IPS-15b (cell line): ENCODE measurements at regions not wholly inside any gene's neighbourhood (a gene's known extent, or its start where the extent isn't known, plus 50 kb on each side); places are given as distances from the start of the nearest gene placed in this dataset.
A peak's percentile ranks its signal among the peaks of the same experiment; 100 is the strongest.

Source experiments
- H3K27me3 ChIP-seq: one replicate; pipeline ENCODE4 v1.6.1; 2013; ENCODE audit warnings: low read length; ENCODE audit not compliant: control insufficient read depth, insufficient read depth
- H3K36me3 ChIP-seq: one replicate; pipeline ENCODE4 v1.6.1; 2013; ENCODE audit warnings: low read length; ENCODE audit not compliant: control insufficient read depth, insufficient read depth
- H3K4me1 ChIP-seq: one replicate; pipeline ENCODE4 v1.6.1; 2013; ENCODE audit warnings: mild to moderate bottlenecking, low read length; ENCODE audit not compliant: control insufficient read depth, insufficient read depth
- H3K4me3 ChIP-seq: one replicate; pipeline ENCODE4 v1.5.1; 2013; ENCODE audit warnings: low read depth, low read length
- H3K9ac ChIP-seq: one replicate; pipeline ENCODE4 v1.6.1; 2013; ENCODE audit warnings: low read depth, mild to moderate bottlenecking, low read length
- H3K9me3 ChIP-seq: one replicate; pipeline ENCODE4 v1.6.1; 2013; ENCODE audit warnings: mild to moderate bottlenecking, low read length; ENCODE audit not compliant: control insufficient read depth, insufficient read depth

DNA sequence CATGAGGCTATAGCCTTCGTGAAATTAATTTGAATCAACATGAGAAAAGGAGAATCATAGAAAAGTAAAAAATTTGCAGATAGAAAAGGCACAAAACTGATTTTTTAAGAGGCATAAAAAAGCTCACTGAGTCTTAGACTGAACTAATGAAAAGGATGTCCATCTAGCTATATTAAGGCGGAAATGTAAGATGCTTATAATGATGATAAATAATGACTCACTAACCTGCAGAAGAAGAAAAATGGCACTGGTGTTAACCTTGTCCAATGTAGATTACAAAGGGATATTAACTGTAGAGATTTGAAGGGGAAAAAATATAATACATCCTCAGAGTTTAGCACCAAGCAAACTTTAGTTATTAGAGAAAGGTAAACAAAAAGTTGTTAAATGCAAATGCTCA lies 1098.0 kb upstream of the DDX18 start:
- no peak overlapping the region for H3K4me3 ChIP-seq
- H3K27me3 ChIP-seq = no peaks in the 10 kb centered on the region
- no peaks in the 10 kb centered on the region for H3K9me3 ChIP-seq
- H3K4me1 ChIP-seq = no peaks in the 10 kb centered on the region
- no peak overlapping the region for H3K9ac ChIP-seq
- H3K36me3 ChIP-seq = no peaks in the 10 kb centered on the region

DNA sequence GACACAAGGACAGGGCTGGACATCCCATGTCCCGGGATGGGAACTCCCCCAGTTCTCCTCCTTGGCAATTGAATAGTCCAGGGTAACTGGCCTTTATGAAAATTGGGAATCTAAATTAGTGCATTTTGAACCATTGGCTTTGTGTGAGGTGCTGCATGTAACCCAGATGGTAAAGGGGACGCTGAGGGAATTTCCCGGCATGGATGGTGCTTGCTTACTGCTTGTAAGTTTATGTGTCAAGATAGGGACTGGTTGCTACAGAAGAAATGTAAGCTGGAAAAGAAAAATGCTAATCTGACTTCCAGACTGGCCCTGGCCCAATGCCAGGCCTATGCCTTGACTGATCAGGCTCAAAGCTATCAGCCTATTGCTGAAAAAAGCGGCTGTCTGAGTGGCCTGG lies 1096.7 kb upstream of the DDX18 start:
- Histone ChIP-seq H3K9me3 (peaks cover 5% of the 10 kb centered on the region), H3K9ac (no peak overlapping the region), H3K4me3 (no peak overlapping the region), H3K36me3 (no peaks in the 10 kb centered on the region), H3K4me1 (no peaks in the 10 kb centered on the region), H3K27me3 (no peaks in the 10 kb centered on the region)

DNA sequence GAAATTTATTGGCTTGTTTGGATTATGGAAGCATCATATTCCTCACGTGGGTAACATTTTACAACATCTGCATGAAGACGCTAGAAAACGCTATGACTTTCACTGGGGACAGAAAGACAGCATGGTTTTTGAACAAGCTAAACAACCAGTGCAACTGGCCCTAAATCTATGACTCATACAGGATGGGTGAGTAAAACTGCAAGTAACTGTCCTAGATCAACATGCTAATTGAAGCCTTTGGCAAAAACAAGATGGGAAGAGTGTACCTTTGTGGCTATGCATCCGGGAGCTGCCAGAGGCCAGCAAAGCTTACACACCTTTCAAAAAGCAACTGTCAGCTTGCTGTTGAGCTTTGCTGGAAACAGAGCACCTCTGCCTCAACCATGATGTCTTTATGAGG lies 1096.0 kb upstream of the DDX18 start:
- no peaks in the 10 kb centered on the region for H3K27me3 ChIP-seq
- H3K9ac ChIP-seq = no peak overlapping the region
- H3K36me3 ChIP-seq = no peaks in the 10 kb centered on the region
- H3K4me1 ChIP-seq = no peaks in the 10 kb centered on the region
- H3K9me3 ChIP-seq = peaks cover 7% of the 10 kb centered on the region
- no peak overlapping the region for H3K4me3 ChIP-seq

DNA sequence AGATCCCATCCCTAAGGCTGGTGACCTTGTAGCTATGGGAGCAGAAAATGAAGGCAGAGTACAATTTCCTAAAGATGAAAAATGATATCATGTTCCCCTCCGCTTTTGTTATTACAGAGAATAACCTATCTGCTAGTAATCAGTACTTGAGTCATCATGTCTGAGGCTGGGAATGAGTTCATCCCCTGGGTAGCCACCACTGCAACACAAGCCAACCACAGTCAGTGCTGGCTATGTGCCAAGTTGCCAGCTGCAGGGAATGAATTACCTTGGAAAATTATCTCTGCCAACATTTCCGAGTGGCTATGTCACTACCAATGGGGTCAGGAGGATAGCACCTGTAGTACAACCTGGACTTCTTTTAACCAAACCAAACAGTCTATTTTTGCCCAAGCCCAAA lies 1094.7 kb upstream of the DDX18 start:
- no peaks in the 10 kb centered on the region for H3K36me3 ChIP-seq
- H3K9me3 ChIP-seq = peaks cover 7% of the 10 kb centered on the region
- H3K27me3 ChIP-seq = no peaks in the 10 kb centered on the region
- no peak overlapping the region for H3K4me3 ChIP-seq
- no peaks in the 10 kb centered on the region for H3K4me1 ChIP-seq
- no peak overlapping the region for H3K9ac ChIP-seq

DNA sequence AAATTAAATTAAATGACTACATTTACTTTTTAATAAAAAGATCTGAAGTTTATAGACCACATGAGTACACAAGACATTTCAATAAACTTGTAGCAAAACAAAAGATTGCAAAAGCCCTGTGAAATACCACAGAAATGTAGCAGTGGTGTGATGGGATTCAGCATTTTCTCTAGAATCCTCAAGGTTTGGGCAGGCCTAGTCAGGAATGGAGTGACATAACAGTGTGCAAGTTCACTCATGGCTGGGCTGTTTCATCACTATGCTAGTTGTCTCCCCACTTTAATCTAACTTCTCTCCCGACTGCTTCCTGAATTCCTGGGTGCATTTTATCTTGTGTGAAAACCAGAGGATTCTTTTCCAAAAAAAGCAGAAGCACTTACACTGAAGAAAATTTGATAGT lies 1089.9 kb upstream of the DDX18 start:
- no peak overlapping the region for H3K9ac ChIP-seq
- H3K36me3 ChIP-seq = no peaks in the 10 kb centered on the region
- no peaks in the 10 kb centered on the region for H3K27me3 ChIP-seq
- peaks cover 7% of the 10 kb centered on the region for H3K9me3 ChIP-seq
- H3K4me1 ChIP-seq = no peaks in the 10 kb centered on the region
- H3K4me3 ChIP-seq = no peak overlapping the region

DNA sequence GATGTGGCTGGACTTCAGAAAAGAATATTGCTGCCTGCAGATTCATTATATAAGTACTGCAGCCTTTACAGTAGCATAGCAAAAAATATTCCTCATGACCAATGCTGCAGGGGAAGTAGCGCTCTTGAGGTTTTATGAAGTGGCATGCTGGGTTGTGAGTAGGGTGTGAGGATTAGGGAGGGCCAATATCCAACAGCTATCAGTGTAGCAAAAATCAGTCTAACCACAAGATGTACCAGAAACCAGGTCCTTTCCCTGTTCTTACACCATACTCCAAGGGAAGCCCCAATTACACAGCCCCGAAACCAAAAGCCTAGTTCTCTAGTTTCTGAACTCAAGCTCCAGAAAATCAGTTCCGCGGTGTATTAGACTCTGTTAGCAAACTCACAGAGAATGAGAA lies 1082.2 kb upstream of the DDX18 start:
- Histone ChIP-seq H3K9ac (no peak overlapping the region), H3K4me3 (no peak overlapping the region), H3K4me1 (no peaks in the 10 kb centered on the region), H3K27me3 (no peaks in the 10 kb centered on the region), H3K36me3 (no peaks in the 10 kb centered on the region), H3K9me3 (no peaks in the 10 kb centered on the region)

DNA sequence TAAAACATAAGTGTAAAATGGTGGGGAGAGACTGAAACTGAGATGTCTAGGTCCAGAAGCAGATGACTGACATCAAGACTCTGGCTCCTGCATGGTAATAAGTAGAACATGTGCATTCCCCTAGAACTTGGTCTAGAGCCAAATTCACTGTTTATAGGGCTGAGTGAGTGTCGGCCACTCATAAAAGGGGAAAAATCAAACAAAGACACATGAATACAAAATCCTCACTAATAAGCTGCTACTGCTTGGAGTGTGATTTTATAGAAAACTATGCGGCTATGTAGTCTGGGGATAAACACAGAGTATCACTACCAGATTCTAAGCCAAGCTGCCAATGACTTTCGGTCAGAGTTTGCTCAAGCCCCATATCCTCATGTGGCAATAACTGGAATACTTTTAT lies 1080.8 kb upstream of the DDX18 start:
- H3K36me3 ChIP-seq = no peaks in the 10 kb centered on the region
- H3K27me3 ChIP-seq = no peaks in the 10 kb centered on the region
- no peak overlapping the region for H3K9ac ChIP-seq
- no peaks in the 10 kb centered on the region for H3K9me3 ChIP-seq
- no peaks in the 10 kb centered on the region for H3K4me1 ChIP-seq
- H3K4me3 ChIP-seq = no peak overlapping the region

DNA sequence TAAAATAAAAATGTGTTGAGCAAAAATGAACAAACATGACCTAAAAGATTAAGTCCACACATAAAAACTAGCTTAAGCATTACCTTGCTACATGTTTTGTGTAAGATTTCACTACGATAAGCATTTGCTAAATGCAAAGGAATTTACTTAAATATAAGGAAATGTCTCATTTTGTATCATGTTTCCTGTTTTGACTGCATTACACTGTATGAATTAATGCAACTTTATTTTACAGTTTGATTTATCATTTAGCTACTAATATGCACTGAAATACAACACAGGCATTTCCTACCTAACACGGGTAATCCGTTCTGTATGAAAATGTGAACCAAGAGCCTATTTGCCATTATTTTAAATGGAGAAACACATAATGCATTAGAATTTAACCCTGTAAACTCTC lies 1076.5 kb upstream of the DDX18 start:
- Histone ChIP-seq H3K9me3 (no peaks in the 10 kb centered on the region), H3K36me3 (no peaks in the 10 kb centered on the region), H3K4me1 (no peaks in the 10 kb centered on the region), H3K9ac (no peak overlapping the region), H3K4me3 (no peak overlapping the region), H3K27me3 (no peaks in the 10 kb centered on the region)

DNA sequence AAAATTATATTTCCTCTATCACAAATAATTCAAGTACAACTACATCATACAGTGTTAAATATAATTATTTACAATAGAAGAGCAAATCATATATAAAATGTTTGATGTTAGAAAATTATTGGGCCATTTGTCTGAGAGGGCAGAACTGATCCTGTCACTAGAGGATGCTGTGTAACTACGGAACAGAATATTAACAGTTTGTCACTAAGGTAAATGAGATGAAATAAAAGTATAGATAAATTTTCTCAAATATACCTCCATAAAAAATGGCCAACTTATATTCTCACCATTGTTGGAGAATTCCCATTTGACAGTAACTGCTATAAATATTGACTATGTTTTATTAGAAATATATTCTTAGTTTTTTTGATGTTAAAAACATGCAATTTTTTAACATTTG lies 1067.4 kb upstream of the DDX18 start:
- Histone ChIP-seq H3K9me3 (no peaks in the 10 kb centered on the region), H3K9ac (no peak overlapping the region), H3K4me1 (no peaks in the 10 kb centered on the region), H3K27me3 (no peaks in the 10 kb centered on the region), H3K36me3 (no peaks in the 10 kb centered on the region), H3K4me3 (no peak overlapping the region)

DNA sequence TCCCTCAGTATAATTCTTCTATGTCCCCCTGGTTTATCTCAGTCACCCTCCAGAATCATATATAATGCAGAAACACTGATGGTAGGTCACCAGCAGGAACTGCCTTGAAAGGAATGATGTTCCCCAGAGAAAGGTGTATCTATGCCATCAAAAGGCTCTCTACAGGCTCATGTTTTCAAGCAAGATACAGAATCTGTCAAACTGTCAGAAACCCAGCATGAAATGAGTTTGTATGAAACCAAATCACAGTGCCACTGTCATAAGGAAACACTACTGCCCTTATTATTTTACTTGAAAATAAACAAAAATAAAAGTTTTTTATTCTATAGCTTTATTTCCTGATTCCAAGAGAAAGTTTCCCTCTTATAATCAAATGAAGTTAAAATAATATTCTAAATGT lies 1064.5 kb upstream of the DDX18 start:
- no peak overlapping the region for H3K4me3 ChIP-seq
- no peak overlapping the region for H3K9ac ChIP-seq
- no peaks in the 10 kb centered on the region for H3K9me3 ChIP-seq
- H3K4me1 ChIP-seq = peaks cover 7% of the 10 kb centered on the region
- no peaks in the 10 kb centered on the region for H3K36me3 ChIP-seq
- peaks cover 7% of the 10 kb centered on the region for H3K27me3 ChIP-seq

DNA sequence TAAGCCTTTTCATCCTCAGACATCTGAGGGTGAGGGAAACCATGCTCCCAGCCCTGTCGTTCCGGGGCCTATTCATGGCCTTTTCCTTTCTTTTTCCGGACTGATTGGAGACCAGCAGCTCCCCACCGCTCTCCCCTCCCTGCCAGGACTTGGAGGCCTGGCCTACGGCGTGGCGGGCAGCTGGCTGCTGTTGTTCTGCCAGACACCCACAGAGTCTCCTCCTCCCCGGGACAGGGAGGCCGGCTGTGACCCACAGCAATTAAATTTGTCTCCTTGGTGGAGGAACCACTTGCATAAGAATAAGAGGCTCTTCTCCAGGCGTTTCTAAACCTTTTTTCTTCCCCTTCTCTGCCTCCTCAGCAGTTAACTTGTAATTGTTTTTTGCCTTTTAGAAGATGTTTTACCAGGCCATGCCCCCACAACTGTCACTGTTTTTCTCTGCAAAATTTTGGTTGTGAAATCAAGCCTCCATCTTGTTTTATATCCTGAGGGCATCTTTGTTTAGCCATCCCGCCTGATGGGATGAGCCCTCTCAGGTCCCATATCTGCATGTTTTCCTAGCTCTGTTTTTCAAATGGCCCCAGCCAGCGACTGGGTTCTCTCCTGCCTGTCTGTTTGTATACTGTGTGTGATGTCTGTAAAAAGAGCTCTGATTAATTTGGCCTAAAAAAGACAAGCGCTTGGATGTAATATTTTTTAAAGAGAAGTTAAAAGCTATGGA lies 1060.0 kb upstream of the DDX18 start:
- H3K4me1 ChIP-seq = peaks cover 7% of the 10 kb centered on the region
- peak overlapping the region; percentile 5 for H3K4me3 ChIP-seq
- no peaks in the 10 kb centered on the region for H3K36me3 ChIP-seq
- no peak overlapping the region for H3K9ac ChIP-seq
- peaks cover 7% of the 10 kb centered on the region for H3K27me3 ChIP-seq
- H3K9me3 ChIP-seq = no peaks in the 10 kb centered on the region

DNA sequence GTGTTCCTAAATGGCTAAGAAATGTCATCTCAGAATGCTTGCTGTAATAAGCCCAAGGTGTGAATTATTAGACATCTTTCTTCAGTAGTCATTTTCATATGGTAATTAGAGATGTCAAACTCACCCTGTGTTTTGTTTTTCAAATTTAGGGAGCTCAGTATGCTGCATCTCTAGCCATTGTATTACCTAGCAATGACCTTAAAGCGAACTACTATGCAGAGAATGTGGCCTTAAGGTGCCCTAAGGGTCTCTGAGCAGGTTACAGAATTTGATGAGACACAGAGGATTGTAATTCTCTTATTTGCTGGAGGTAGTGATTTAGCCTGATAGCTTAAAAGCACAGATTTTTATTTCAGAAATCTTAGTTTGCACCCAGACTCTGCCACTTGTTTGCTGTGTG lies 1052.6 kb upstream of the DDX18 start:
- Histone ChIP-seq H3K4me1 (peaks cover 10% of the 10 kb centered on the region), H3K27me3 (no peaks in the 10 kb centered on the region), H3K9ac (no peak overlapping the region), H3K36me3 (no peaks in the 10 kb centered on the region), H3K4me3 (no peak overlapping the region), H3K9me3 (no peaks in the 10 kb centered on the region)
